ENCODE measurements at regions not wholly inside any gene's neighbourhood (a gene's known extent, or its start where the extent isn't known, plus 50 kb on each side); places are given as distances from the start of the nearest gene placed in this dataset.
A peak's percentile ranks its signal among the peaks of the same experiment; 100 is the strongest.
"Not testable (repeated sequence)": the region's sequence is repeated elsewhere in the genome, so short reads cannot be mapped to it uniquely, and the experiment has no call there.

DNA sequence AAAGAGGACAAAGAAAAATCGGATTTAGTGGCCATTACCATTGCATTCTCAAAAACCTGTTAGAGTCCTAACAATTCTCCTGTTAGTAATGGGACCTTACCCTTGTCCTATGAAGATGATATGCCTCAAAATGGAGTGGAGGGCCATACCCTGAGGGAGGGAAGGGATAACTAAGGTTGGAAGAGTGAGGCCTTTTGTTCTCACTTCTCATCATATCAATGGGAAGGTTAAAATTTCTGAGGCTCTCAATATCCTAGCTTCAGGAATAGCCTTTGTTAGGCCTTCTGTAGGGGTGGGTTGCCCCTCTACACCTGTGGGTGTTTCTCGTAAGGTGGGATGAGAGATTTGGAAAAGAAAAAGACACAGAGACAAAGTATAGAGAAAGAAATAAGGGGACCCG is 109.4 kb upstream of the SGIP1 start:
- DNase-seq: not testable (repeated sequence)

DNA sequence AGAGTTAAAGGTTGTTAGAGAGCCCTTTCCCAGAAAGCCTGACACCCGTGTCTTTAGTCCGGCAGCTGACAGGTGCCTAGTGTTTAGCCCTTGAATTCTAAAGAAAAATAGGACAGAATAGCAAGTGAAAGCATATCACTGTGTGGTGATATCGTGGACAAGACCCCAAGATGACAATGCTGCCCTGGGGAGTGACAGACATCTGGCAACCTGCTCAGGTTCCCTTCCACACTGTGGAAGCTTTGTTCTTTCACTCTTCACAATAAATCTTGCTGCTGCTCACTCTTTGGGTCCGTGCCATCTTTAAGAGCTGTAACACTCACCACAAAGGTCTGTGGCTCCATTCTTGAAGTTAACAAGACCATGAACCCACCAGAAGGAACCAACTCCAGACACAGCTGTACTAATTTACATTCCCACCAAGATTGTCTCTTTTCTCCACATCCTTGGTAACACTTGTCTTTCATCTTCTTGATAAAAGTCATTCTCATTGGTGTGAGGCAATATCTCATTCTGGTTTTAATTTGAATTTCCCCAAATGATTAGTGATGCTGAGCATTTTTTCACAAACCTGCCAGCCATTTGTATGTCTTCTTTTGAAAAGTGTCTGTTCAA is 107.6 kb upstream of the SGIP1 start:
- no peak for DNase-seq

DNA sequence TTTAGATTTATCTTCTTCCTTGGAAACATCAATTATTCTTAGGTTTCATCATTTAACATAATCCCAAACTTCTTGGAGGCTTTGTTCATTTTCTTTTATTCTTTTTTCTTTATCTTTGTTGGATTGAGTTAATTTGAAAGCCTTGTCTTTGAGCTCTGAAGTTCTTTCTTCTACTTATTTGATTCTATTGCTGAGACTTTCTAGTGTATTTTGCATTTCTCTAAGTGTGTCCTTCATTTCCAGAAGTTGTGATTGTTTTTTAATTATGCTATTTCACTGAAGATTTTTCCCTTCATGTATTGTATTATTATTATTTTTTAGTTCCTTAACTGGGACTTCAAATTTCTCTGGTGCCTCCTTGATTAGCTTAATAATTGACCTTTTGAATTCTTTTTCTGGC is 103.1 kb upstream of the SGIP1 start:
- not testable (repeated sequence) for DNase-seq

DNA sequence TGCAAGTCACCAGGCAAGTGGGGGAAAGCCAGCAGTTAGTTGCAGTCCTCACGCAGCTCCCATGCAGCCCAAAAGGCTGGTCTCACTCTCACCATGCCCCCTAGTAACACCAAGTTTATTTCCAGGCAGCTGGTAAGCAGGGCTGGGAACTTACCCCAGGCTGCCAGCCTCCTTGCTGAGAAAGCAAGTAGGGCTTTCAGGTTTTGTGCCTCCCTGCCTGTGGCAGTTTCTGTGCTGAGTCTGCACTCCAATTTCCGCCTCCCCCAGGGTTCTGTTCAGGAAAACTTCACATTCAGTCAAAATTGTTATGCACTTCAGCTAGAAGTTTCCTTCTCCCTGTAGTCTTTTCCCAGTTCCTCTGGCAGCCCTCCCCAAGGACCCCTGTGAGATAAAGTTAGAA is 102.0 kb upstream of the SGIP1 start:
- no peak for DNase-seq

DNA sequence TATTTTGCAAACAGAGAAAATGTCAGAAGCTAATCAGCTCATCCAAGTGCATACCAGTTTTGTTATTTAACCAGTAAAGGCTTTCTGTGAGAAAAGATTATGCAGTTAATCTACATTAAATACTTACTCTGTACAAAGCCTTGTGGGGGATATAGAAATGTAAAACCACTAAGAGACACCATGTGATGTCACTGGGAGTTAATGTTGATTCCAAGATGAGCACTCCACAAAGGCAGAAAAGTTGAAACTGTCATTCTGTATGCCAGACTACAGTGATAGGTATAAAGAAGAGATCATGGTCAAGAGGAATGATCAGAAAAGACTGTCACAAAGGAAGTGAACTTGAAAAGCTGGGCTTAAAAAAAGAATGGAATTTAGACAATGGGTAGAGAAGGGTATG is 100.3 kb upstream of the SGIP1 start:
- no peak for DNase-seq

DNA sequence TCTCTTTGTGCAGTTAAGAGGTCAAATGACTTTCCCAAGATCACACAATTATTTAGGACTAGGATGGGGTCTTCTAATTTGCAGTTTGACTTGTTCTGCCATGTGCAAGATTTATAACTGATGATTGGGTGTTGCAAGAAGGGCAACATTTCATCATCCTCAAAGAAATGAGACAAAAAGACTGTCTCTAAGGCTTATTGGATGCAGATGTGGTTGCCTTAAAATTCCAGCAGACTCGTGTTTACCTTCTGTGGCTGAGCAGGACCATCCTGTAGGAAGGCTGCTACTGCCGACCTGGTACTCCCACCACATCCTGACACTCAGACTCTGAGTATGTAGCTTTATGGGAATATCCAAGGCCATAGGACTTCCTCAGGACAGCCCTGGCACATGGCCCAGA is 99.9 kb upstream of the SGIP1 start:
- DNase-seq: no peak

DNA sequence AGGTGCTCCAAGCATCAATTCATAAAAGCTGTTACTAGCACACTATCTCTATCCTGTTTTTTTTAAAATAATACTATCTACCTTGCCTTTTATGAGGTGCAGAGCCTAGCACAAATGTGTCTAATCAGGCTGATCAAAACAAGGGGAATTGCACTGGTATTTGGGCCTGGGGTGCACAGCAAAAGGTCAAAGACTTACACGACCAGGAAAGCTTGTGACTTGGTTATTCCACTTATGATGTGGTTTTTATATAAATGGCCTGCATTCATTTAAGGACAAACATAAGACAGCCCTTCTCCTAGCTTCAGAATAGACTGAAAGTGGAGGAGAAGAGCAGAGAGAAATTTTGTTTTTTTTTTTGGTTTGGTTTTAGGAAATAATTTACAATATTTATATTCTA is 98.4 kb upstream of the SGIP1 start:
- no peak for DNase-seq

DNA sequence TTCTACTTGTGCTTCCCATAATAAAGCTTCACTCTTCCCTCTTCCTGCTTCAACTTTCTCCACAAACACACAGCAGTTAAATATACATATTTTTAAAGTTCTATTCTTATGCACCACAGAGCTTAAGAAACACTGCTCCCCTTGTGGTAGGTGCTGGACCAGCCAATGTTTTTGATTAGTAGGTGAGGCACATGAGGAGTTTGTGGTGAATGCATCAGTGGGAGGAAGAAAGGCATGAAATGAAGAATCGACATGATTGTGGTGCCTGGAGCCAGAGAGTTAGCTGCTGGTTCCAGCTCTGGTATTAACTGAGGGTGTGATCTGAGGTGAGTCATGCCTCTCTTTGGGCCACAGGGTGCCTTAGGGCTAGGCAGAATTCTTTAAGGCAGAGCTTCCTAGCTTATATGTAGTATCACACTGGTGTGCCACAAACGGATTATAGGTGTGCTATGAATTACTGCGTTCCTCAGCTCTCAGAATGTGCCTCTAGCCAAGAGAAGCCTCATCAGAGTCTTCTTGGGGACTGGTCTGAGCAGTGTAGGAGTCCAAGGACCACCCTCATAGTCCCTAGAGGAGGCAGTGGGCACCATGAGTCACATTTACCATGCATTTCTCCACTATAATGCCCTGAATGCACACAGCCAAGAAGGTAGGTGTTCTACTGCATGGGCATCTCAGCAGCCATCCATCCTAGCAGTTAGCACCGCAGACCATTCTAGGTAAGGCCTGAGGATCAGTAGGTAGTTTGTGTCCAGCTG is 97.4 kb upstream of the SGIP1 start:
- peak; percentile 39 for DNase-seq

DNA sequence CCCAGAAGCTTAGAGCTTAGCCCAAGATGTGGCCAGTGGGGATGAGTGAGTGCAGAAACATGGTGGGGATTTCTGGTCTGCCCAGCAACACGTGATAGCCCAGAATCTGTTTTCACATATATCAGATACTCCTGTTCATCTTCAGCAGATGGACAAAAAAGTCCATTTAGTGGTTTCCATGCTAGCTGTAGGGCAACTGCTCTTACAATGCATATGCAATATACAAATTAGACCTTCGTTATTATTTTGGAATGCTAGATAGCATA is 96.9 kb upstream of the SGIP1 start:
- no peak for DNase-seq

DNA sequence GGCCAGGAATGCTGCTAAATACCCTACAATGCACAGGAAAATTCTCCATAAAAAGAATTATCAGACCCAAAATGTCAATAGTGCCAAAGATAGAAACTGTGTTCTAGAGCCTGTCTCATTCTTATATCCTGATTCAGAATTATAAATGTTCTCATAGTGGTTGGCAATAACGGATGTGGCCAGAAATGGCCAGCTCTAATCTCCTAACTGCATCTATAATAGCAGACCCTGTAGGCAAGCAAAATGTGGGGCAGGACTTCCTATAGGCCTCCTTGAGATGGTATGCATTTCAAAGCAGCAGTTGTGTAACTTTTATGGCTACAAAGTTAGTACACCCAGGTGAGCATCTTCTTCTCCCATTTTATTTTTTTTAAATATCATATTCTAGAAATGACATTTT is 95.9 kb upstream of the SGIP1 start:
- peak; percentile 66 for DNase-seq

DNA sequence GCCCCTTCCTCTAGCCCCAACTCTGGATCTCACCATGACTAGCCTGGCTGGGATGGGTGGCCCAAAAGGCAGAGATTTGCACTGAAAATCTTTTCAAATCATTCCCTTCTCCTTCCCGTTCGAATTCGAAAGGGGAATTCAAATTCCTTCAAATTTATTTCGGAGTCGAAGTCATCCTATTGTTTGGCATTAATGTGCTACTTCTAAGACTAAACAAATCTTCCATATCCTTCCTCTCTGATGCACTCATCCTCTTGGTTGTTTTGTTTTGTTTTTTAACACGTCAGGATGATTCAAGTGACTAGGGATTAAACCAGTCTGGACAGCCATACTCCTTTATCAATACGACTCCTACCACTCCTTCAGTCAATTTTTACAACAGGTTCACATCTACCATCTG is 95.5 kb upstream of the SGIP1 start:
- no peak for DNase-seq

DNA sequence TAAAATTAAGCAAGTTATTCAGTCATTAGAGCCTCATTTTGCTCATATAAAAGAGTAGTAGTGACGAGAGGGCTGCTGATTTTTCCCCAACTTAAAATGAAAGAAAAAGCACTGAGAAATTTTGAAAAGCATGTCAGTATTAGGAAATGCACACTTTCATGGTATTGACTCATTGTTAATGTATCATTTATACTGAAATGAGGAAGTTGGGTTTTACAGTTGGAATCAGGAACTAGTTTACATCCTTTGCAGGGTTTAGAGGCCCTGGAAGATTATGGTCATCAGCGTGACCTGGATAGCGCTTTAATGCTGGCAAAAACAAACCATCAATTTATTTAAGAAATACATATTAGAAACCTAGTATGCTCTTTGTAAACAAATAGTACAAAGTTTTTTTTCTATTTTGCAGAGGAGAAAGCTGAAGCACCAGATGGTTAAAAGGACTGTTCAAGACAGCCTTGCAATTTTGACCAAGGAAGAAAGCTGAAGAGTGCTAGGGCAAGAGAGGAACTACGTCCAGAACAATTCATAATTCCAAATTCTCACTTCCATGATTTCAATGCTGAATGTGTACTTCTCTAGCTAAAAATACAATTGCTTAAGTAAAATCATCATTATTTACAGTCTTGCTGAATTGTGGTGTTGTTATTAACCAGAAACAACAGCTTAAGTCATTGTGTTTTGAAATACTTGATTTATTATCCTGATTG is 94.8 kb upstream of the SGIP1 start:
- peak; percentile 74 for DNase-seq

DNA sequence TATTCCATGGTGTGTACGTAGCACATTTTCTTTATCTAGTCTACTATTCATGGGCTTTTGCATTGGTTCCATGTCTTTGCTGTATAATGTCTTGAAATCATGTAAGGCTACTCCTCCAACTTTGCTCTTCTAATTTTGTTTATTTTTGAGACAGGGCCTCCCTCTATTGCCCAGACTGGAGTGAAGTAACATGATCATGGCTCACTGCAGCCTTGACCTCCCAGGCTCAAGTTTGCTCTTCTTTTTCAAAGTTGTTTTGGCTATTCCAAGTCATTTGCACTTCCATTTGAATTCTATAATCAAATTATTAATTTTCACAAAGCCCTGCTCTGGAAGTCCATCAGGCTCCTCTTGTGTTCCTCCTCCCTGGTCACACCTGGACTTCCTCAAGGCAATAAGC is 90.2 kb upstream of the SGIP1 start:
- no peak for DNase-seq

DNA sequence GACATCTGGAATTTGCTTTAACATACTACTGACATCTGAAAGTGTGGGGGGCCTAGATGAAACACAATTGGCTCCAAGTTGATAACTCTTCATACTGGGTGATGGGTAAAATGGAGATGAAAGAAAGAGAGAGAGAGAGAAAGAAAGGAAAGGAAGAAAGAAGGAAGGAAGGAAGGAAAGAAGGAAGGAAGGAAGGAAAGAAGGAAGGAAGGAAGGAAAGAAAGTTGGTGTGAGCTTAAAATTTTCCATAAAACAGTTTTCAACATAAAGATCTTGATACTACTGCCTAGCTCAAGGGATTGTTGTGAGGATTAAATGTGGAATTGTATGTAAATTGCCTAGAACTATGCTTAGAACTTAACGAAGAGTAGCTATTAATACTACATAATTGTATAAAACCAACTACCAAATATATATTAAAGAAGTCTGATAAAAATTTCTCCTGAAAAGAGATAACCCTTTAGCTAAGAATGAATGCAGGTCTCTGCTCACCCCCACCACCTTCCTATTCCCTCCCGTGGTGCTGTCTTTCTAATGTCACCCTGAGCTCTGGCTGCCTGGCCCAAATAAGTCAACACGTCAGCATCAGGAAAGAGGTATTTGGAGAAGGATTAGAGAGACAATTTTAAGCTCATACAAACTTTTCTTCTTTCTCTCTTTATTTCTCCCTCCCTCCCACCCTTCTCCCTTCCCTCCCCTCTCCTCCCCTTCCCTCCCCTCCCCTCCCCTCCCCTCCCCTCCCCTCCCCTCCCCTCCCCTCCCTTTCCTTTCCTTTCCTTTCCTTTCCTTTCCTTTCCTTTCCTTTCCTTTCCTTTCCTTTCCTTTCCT is 89.3 kb upstream of the SGIP1 start:
- DNase-seq: no peak

DNA sequence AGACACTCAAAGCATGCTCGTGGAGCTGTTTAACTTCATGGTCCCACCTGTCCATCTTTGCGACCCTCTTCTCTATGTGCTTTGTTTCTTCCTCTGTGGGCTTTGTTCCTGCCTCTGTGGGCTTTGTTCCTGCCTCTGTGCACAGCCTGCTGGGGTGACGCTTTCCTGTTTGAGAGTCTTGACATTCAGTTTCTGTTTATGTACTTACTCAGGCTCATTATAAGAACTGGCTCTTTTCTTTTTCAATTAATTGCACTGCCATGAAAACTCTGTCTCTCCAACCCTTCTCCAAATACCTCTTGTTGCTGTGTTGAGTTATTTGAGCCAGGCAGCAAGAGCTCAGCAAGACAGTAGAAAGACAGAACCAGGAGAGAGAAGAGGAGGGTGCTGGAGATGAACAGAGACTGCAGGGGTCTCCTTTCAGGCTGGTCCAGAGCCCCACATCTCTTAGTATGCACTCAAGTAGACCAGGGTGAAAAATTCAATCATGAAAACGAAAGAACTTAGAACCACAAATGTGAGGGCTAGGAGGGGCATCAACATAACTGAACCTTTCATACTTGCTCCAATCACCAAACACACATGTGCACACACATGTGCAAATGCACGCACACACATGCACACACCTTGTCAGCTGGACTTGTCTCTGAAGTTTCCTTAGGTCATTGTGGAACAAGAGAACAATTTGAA is 88.3 kb upstream of the SGIP1 start:
- DNase-seq: peak; percentile 25

DNA sequence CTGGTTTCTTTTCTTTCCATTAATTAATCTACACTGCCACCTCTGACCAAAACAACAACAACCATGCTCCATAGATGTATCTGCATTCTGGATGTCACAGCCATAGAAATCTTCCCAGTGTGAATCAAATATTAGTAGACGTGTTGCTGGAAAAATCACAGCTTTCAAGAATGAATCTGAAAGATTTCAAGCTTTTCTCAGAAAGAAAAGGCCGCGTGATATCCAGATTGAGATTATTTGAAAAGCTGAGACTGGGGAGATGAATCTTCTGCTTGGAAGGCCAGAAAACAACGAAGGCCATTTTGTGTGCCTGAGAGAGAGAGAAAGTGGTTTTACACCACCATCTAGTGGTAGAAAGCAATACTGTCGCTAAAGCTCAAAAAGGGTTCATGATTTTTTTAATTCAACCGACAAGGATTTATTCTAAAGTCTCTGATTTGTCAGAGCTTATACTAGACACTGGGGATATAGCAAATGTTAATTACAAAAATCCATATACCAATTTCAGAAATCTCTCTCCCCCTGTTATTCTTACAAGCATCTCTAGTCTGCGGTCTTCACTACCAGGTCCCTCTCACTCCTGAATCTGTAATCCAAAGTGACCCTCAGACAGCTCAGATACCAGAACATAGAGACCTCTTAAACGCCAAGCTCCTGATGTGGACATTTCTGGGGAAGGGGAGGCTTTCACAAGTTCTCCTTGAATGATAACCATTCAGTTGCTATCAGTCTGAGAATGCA is 87.5 kb upstream of the SGIP1 start:
- DNase-seq: peak; percentile 83

DNA sequence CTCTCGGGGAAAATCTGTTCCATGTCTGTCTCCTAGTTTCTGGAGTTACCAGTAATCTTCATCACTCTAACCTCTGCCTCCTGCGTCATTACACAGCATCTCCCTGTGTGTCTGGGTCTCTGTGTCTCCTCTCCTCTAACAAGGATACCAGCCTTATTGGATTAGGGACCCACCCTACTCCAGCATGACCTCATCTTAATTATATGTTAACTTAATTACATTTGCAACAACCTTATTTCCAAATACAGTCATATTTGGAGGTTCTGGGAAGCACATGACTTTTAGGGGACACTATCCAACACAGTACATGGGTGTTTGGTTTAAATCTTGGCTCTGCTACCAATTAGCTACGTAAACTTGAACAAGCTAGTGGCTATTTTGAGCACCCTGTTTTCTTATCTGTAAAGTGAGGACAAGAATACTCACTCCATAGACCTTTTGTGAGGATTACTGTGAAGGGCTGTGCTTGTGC is 83.9 kb upstream of the SGIP1 start:
- DNase-seq: no peak

DNA sequence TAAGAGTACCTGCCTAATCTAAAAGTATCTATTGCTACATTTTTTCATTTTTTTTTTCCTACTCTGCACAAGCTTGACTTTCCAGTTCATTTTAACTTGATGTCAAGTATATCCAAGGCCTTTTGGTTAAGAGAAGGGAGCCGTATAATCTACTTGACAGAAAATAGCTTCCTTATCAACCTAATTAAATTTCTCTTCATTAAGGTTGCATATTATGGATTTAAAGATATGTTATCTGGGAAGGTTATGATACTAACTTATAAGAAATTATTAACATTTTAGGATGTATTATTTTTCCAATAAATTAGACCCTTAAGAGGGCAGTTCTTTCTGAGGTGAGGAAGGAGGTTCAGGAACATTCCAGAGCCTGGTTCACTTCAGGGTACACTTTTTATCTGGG is 83.1 kb upstream of the SGIP1 start:
- DNase-seq: no peak

DNA sequence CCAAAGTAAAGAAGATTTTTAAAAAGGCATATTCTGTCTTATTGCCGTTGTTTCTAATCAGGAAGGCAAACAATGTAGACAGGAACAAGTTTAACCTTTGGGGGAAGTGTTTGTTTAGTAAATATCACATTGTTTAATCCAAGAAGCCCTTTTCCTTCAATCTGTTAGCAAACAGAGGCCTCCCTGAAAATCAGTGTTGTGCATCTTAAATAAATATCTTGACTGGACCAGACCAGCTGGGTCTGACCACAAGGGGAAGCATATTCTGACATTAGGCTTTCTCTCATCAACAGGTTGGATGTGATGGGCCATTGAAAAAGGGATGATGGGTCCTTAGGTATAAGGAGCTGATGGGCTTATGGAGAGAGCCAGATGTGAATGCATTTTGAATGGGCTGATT is 81.8 kb upstream of the SGIP1 start:
- no peak for DNase-seq

DNA sequence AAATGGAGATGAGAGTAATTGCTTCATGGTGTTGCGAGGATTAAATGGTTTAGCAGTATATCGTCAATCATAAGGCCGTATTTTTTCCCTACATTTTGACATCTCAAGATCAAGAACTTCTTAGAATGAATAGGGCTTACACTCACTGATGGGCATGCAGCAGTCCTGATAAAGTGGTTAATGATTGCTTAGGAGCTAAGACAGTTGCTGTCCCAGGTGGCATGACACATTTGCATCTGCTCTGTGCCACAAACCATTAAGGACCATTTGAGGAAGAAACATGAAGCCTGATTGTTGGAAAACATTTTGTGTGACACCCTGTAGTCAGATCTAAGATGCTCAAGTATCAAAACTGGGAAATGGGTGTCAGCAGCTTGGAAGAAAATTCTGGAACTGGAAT is 81.0 kb upstream of the SGIP1 start:
- DNase-seq: no peak

DNA sequence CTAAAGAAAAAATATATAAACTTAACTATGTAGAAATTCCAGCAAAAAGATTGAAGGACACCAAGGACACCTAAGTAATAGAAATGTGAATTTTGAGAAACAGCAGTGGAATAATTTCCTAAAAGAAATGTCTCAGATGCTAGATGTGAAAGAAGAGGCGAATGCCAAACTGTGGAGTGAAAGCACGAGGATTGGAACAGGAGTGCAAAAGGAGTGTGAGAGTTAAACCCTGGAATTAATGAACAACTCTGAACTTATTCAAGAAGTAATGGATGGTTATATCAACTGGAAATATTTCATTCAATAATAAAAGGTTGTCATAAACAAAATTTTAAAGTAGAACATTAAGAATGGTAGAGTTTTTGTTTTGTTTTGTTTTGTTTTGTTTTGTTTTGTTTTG is 78.5 kb upstream of the SGIP1 start:
- DNase-seq: no peak

DNA sequence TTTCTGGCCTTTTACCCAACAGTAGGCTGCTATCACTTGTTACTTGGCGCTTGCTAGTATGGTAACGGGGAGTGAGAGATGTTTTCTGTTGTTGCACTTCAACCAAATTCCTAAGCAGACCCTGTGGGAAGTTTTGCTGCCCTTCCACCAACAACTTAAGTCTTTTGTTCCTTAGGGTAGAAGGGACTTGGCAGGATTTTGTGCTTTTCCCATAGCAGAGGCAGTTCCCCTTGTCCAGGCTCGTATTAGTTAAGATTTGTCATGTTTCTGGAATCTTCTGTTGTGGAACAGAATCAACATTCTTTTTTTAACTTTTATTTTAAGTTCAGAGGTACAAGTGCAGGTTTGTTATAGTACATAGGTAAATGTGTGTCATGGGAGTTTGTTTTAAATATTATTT is 73.2 kb upstream of the SGIP1 start:
- no peak for DNase-seq

All from hematopoietic multipotent progenitor cell treated with erythropoietin and hydrocortisone succinate and interleukin-3 and kit ligand, for 6 days (in vitro differentiated cells).